Tibial nerve (tissue), 4 donors: ENCODE measurements at regions not wholly inside any gene's neighbourhood (a gene's known extent, or its start where the extent isn't known, plus 50 kb on each side); places are given as distances from the start of the nearest gene placed in this dataset.
"Not testable (repeated sequence)": the region's sequence is repeated elsewhere in the genome, so short reads cannot be mapped to it uniquely, and the experiment has no call there.

Source experiments
- DNase-seq, 2 donors: peaks; one replicate each; pipeline ENCODE4 v3.0.0-alpha.2; 2019; ENCODE audit warnings: low spot score in 2 of 2
- H3K27ac ChIP-seq, 4 donors: fragments of 200-600 bp; sonication (generic) in 3 of 4; one replicate each; pipeline ENCODE4 v1.5.1; 2017 to 2019; ENCODE audit warnings: mild to moderate bottlenecking in 1 of 4
- H3K27me3 ChIP-seq, 2 donors: fragments of 200-600 bp; sonication (generic) in 1 of 2; one replicate each; pipeline versions ENCODE4 v1.5.1 to v1.6.0; 2017 to 2019
- H3K36me3 ChIP-seq, 3 donors: fragments of 200-600 bp; sonication (generic); one replicate each; pipeline ENCODE4 v1.5.1; 2018 to 2019
- H3K4me1 ChIP-seq, 4 donors: fragments of 200-600 bp; sonication (generic) in 3 of 4; one replicate each; pipeline ENCODE4 v1.5.1; 2017 to 2019
- H3K4me3 ChIP-seq, 4 donors: fragments of 200-600 bp; sonication (generic) in 3 of 4; one replicate each; pipeline ENCODE4 v1.5.1; 2017 to 2019; ENCODE audit warnings: mild to moderate bottlenecking in 1 of 4, moderate library complexity in 1 of 4
- H3K9me3 ChIP-seq, 4 donors: fragments of 200-600 bp; sonication (generic) in 3 of 4; one replicate each; pipeline ENCODE4 v1.5.1; 2017 to 2019
- CTCF ChIP-seq, 5 experiments: fragments of 200-600 bp in 3 of 5; fragments of 450-650 bp in 2 of 5; sonication (generic) in 3 of 5; IDR thresholded peaks; one replicate each; pipeline ENCODE4 v1.5.1; 2016 to 2019; ENCODE audit warnings: antibody characterized with exemption in 5 of 5, mild to moderate bottlenecking in 3 of 5, moderate library complexity in 2 of 5
- EP300 ChIP-seq, 2 donors: sonication (generic); formaldehyde crosslinking; IDR thresholded peaks; one replicate each; pipeline ENCODE4 v1.6.1; 2017; ENCODE audit warnings: antibody characterized with exemption in 2 of 2, mild to moderate bottlenecking in 1 of 2
- POLR2A ChIP-seq, 2 donors: fragments of 450-650 bp; IDR thresholded peaks; one replicate each; pipeline ENCODE4 v1.6.1; 2017; ENCODE audit warnings: antibody characterized with exemption in 2 of 2, mild to moderate bottlenecking in 2 of 2, moderate library complexity in 2 of 2
- WGBS, 2 donors: methylation state at CpG; one replicate each; pipeline ENCODE4 v1.1.5; 2018; 5-methylcytosine and 5-hydroxymethylcytosine counted together

- DNase-seq = no peak
- Histone ChIP-seq H3K27me3 (no peaks in the 10 kb centered on the region), H3K36me3 (no peaks in the 10 kb centered on the region), H3K9me3 (no peaks in the 10 kb centered on the region), H3K27ac (no peak overlapping the region), H3K4me3 (no peak overlapping the region), H3K4me1 (no peaks in the 10 kb centered on the region)
- TF ChIP-seq POLR2A (IDR thresholded peaks at IDR 0.05) (no peak), EP300 (IDR thresholded peaks at IDR 0.05) (no peak), CTCF (IDR thresholded peaks at IDR 0.05) (no peak)
- WGBS, 2 donors = 79 to 84% methylated on average over 3 of the region's 3 CpGs
Observed at GRCh38 chr17:71799657-71800056, 321.2 kb upstream of the SOX9 start.

DNA sequence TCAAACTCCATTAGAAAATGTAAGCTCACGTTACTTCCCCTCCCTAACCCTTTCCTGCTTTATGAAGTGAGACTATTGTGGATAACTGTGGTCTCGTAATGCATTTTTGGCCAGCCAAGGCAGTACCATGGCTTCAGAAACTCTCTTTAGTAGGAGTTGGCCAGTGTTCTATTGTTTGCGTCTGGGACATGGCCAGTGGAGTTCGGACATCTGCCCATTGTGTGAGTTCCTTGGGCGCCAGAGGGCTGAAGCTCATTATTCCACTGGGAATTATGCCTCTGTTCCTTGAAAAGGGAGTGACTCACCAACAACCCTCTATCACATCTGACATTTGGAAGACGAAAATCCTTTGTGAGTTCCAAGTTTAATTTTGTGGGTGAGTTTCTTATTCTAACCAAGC, 319.5 kb upstream of the SOX9 start:
- Histone ChIP-seq H3K27me3 (no peaks in the 10 kb centered on the region), H3K9me3 (no peaks in the 10 kb centered on the region), H3K4me3 (no peak overlapping the region), H3K4me1 (no peaks in the 10 kb centered on the region), H3K27ac (no peak overlapping the region), H3K36me3 (no peaks in the 10 kb centered on the region)
- WGBS, 2 donors = 30 to 43% methylated on average over 6 of the region's 6 CpGs
- TF ChIP-seq POLR2A (IDR thresholded peaks at IDR 0.05) = no peak
- no peak for TF ChIP-seq EP300 (IDR thresholded peaks at IDR 0.05)
- no peak for TF ChIP-seq CTCF (IDR thresholded peaks at IDR 0.05)
- no peak for DNase-seq

DNA sequence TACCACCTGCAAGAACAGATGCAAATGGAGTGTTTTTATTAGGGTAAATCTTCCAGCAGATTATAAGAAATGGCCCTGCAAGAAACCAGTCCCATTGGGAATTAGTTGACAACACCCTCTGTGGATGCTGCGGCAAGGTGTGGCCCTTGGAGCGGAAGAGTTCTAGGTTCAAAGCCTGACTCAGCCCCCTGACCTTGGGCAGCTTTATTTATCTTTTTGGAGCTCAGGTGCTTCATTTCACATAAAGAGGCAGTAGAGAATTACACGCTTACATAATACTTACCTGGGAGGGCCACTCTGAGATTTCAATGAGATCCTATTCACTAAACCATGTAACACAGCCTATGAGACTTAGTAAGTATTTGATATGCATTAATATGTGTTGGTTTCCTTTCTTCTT, 318.2 kb upstream of the SOX9 start:
- no peak overlapping the region for H3K4me3 ChIP-seq
- 83 to 88% methylated on average over 3 of the region's 3 CpGs for WGBS, 2 donors
- H3K9me3 ChIP-seq = no peaks in the 10 kb centered on the region
- no peak for DNase-seq
- no peaks in the 10 kb centered on the region for H3K4me1 ChIP-seq
- no peak overlapping the region for H3K27ac ChIP-seq
- H3K36me3 ChIP-seq = no peaks in the 10 kb centered on the region
- H3K27me3 ChIP-seq = no peaks in the 10 kb centered on the region
- TF ChIP-seq CTCF (IDR thresholded peaks at IDR 0.05) = no peak
- no peak for TF ChIP-seq EP300 (IDR thresholded peaks at IDR 0.05)
- no peak for TF ChIP-seq POLR2A (IDR thresholded peaks at IDR 0.05)

DNA sequence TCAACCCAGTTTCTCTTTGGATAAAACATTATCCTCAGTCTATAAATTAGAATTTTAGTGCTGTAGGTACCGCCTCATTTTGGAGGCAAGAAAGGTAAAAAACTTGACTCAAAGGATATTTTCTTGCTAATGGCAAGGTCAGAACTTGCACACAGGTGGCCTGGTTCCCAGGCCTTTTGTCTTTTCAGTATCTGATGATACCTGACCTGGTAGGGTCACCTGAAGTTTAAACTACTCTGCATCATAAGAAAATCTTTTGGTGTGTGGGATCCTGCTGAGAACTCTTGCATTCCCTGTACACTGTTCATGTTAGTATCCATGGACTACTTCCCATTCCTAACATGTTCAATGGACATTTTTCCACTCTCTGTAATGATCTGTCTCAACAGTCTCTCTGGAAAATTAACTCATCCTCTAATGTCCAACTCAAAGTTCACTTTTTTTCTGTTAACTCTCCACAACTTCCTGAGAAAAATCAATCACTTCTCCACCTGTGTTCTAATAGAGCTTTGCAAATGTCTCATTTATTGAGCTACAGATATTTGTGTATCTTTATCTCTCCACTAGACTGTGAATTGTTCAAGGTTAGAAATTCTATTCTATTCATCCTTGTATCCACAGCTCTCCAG, 317.1 kb upstream of the SOX9 start:
- H3K27me3 ChIP-seq = no peaks in the 10 kb centered on the region
- H3K4me1 ChIP-seq = no peaks in the 10 kb centered on the region
- no peaks in the 10 kb centered on the region for H3K36me3 ChIP-seq
- DNase-seq = no peak
- H3K4me3 ChIP-seq = no peak overlapping the region
- TF ChIP-seq CTCF (IDR thresholded peaks at IDR 0.05) = no peak
- TF ChIP-seq POLR2A (IDR thresholded peaks at IDR 0.05) = no peak
- no peak for TF ChIP-seq EP300 (IDR thresholded peaks at IDR 0.05)
- 95 to 96% methylated on average over 1 of the region's 1 CpG for WGBS, 2 donors
- no peak overlapping the region for H3K27ac ChIP-seq
- no peaks in the 10 kb centered on the region for H3K9me3 ChIP-seq

GRCh38 chr17:71809537-71809936, 311.3 kb upstream of the SOX9 start:
- Histone ChIP-seq H3K4me3 (no peak overlapping the region), H3K4me1 (no peaks in the 10 kb centered on the region), H3K27me3 (no peaks in the 10 kb centered on the region), H3K9me3 (no peaks in the 10 kb centered on the region), H3K36me3 (no peaks in the 10 kb centered on the region), H3K27ac (no peak overlapping the region)
- TF ChIP-seq EP300 (IDR thresholded peaks at IDR 0.05) (no peak), POLR2A (IDR thresholded peaks at IDR 0.05) (no peak), CTCF (IDR thresholded peaks at IDR 0.05) (no peak)
- no peak for DNase-seq

GRCh38 chr17:71813861-71814260, 307.0 kb upstream of the SOX9 start:
- H3K4me1 ChIP-seq, H3K36me3 ChIP-seq, DNase-seq, H3K4me3 ChIP-seq, H3K27ac ChIP-seq, H3K27me3 ChIP-seq, H3K9me3 ChIP-seq: not testable (repeated sequence)
